ENCODE measurements at regions not wholly inside any gene's neighbourhood (a gene's known extent, or its start where the extent isn't known, plus 50 kb on each side); places are given as distances from the start of the nearest gene placed in this dataset.

- TF ChIP-seq SMAD4 (CRISPR knock-in tag; IDR thresholded peaks at IDR 0.05) (no peak), ATF2 (CRISPR knock-in tag; IDR thresholded peaks at IDR 0.05; ENCODE audit: borderline replicate concordance, low read depth) (no peak), SOX15 (CRISPR knock-in tag; IDR thresholded peaks at IDR 0.05) (no peak), AR (CRISPR knock-in tag; IDR thresholded peaks at IDR 0.05) (no peak)
These were observed 542.3 kb upstream of the ADGRL3 start for GRCh38 chr4:60657807-60658206.

Measured in WTC11 (cell line).